ENCODE measurements at regions not wholly inside any gene's neighbourhood (a gene's known extent, or its start where the extent isn't known, plus 50 kb on each side); places are given as distances from the start of the nearest gene placed in this dataset.
"Not testable (repeated sequence)": the region's sequence is repeated elsewhere in the genome, so short reads cannot be mapped to it uniquely, and the experiment has no call there.

DNA sequence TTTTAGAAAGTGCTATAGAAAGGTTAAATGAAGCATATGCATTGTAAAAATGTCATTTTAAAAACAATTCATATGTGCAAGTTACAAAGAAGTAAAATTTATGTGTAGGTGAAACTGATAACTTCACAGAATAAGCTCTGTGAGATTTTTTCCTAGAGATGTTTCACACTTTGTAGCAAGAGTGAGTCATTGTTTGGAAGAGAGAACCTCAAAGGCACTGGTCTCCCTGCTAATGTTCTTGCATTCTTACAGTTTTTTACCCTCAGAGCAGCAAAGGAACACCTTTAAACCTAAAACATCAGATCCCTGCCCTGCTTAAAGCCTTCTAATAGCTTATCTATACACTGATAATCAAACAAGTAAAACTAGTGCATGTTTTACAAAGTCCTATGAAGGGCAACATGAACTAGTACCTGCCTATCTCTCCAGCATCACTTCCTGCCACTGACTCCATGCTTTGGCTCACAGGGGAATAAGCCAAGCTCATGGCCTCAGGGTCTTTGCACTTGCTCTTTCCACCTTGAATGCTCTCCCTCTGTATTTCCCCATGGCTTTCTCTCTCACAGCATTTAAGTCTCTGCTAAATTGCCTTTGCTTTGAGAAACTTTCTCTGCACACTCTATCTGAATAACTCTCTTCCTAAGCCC, 997.0 kb downstream of the GATA3 start:
- no peak overlapping the region for H3K9ac ChIP-seq

DNA sequence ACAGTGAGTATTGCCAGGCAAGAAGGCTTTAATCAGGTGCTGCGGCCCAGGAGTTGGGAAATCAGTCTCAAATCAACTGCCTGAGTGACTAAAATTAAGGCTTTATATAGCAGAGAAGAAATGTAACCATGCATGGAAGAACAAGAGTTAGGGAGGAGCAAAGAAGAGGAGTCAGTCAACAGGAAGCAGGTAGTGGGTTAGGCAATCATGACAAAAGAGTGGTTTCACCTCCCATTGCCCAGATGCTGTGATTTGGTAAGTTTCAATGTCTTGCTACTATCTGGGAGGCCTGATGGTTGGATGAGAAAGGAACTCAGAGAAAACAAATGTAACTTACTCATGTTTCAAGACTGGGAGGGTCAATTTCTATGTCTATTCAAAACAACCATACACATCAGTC, 998.3 kb downstream of the GATA3 start:
- Histone ChIP-seq H3K27me3 (no peaks in the 10 kb centered on the region), H3K9me3 (peaks cover 15% of the 10 kb centered on the region), H3K36me3 (no peaks in the 10 kb centered on the region), H3K4me1 (0 out of 2 replicates have a peak, but pooled peaks cover 4% of the 10 kb centered on the region), H3K4me2 (peak overlapping the region; percentile 13; the same call in 1 of the 2 replicates), H3K27ac (no peak overlapping the region), H3K4me3 (no peak overlapping the region), H3K9ac (no peak overlapping the region), H4K20me1 (no peaks in the 10 kb centered on the region)
- TF ChIP-seq Cebpa-rat (IDR thresholded peaks at IDR 0.05): no peak

More for the DNA sequence above, 997.0 kb downstream of the GATA3 start:
- H3K4me3 ChIP-seq: no peak overlapping the region
- H3K4me1 ChIP-seq: 0 out of 2 replicates have a peak, but pooled peaks cover 4% of the 10 kb centered on the region
- no peak overlapping the region for H3K27ac ChIP-seq
- H3K9me3 ChIP-seq: peaks cover 6% of the 10 kb centered on the region
- TF ChIP-seq Cebpa-rat (IDR thresholded peaks at IDR 0.05): no peak
- no peak overlapping the region for H3K4me2 ChIP-seq
- no peaks in the 10 kb centered on the region for H3K36me3 ChIP-seq
- H4K20me1 ChIP-seq: no peaks in the 10 kb centered on the region
- H3K27me3 ChIP-seq: no peaks in the 10 kb centered on the region

DNA sequence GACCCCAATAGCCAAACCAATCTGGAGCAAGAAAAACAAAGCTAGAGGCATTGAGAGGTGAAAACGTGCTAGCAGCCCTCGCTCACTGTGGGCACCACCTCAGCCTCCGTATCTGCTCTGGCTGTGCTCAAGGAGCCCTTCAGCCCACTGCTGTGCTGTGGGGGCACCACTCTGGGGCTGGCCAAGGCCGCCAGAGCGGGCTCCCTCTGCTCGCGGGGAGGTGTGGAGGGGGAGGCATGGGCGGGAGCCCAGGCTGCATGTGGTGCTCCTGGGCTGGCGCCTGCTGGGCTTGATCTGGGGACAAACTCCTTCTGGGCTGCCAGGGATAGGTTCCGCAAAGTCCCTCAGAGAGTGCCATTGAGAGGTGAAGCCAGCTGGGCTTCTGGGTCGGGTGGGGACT, 1002.0 kb downstream of the GATA3 start:
- H3K27ac ChIP-seq: no peak overlapping the region

DNA sequence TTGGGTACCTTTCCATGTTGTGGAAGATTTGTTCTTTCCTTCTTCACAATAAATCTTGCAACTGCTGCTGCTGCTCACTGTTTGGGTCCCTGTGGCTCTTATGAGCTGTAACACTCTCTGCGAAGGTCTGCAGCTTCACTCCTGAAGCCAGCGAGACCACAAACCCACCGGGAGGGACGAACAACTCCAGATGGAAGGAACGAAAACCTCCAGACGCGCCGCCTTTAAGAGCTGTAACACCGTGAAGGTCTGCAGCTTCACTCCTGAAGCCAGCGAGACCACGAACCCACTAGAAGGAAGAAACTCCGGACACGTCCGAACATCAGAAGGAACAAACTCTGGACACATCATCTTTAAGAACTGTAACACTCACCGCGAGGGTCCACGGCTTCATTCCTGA, 1002.8 kb downstream of the GATA3 start:
- H3K9me3 ChIP-seq: peaks cover 10% of the 10 kb centered on the region
- not testable (repeated sequence) for H3K9ac ChIP-seq, H3K27ac ChIP-seq, H3K36me3 ChIP-seq, H3K27me3 ChIP-seq, H3K4me2 ChIP-seq, H3K4me3 ChIP-seq, H3K4me1 ChIP-seq, H4K20me1 ChIP-seq

More for the DNA sequence above, 1002.0 kb downstream of the GATA3 start:
- no peaks in the 10 kb centered on the region for H3K27me3 ChIP-seq
- no peak overlapping the region for H3K9ac ChIP-seq
- 0 out of 2 replicates have a peak, but pooled peaks cover 4% of the 10 kb centered on the region for H3K4me1 ChIP-seq
- H3K4me3 ChIP-seq: no peak overlapping the region
- TF ChIP-seq Cebpa-rat (IDR thresholded peaks at IDR 0.05): no peak
- peaks cover 10% of the 10 kb centered on the region for H3K9me3 ChIP-seq
- H3K4me2 ChIP-seq: no peak overlapping the region
- no peaks in the 10 kb centered on the region for H3K36me3 ChIP-seq
- no peaks in the 10 kb centered on the region for H4K20me1 ChIP-seq

DNA sequence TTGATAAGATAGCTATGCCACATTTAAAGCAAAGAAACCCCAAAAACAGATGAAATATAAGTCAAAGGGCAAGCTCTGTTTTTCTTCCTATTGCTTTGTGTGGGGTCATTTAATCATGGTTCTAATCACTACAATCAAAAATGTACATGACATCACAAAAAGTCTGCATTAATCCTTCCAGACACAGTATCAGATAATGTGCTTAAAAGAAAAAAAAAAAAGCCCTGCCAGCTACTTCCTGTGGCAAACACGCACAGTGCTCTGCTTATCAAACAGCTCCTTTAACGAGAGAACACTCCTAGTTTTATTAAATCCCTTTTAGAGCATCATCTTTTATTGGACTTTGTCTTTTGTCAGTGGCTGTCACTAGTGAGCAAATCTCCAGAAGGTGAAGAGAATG, 1005.8 kb downstream of the GATA3 start:
- no peak overlapping the region for H3K4me3 ChIP-seq
- TF ChIP-seq Cebpa-rat (IDR thresholded peaks at IDR 0.05): no peak
- H3K27me3 ChIP-seq: no peaks in the 10 kb centered on the region
- H3K27ac ChIP-seq: no peak overlapping the region
- no peaks in the 10 kb centered on the region for H3K36me3 ChIP-seq
- peaks cover 10% of the 10 kb centered on the region for H3K9me3 ChIP-seq
- H3K4me2 ChIP-seq: no peak overlapping the region
- no peaks in the 10 kb centered on the region for H3K4me1 ChIP-seq
- H4K20me1 ChIP-seq: no peaks in the 10 kb centered on the region
- no peak overlapping the region for H3K9ac ChIP-seq

DNA sequence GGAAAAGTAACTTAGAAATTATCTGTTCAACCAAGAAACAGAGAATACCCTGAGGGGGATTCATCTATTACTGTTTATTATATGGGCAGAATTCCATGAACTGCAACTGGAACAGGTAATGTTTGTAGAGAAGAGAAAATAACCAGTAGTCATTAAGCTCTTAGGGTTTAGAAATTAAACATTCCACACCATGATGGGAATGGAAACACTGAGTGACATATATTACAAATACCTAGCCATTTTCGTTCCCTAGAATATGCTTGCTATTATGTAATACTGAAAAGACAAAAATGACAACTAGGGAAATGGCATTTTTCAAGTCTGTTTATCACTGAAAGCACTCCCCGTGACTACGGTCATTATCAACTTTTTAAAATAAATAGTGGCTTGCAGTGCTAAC, 1007.4 kb downstream of the GATA3 start:
- no peak for TF ChIP-seq Cebpa-rat (IDR thresholded peaks at IDR 0.05)
- H3K27ac ChIP-seq: no peak overlapping the region
- H3K36me3 ChIP-seq: no peaks in the 10 kb centered on the region
- no peak overlapping the region for H3K4me2 ChIP-seq
- no peak overlapping the region for H3K9ac ChIP-seq
- H3K27me3 ChIP-seq: no peaks in the 10 kb centered on the region
- peaks cover 5% of the 10 kb centered on the region; the same call in 1 of the 2 replicates for H3K9me3 ChIP-seq
- no peaks in the 10 kb centered on the region for H3K4me1 ChIP-seq
- no peak overlapping the region for H3K4me3 ChIP-seq
- H4K20me1 ChIP-seq: no peaks in the 10 kb centered on the region

DNA sequence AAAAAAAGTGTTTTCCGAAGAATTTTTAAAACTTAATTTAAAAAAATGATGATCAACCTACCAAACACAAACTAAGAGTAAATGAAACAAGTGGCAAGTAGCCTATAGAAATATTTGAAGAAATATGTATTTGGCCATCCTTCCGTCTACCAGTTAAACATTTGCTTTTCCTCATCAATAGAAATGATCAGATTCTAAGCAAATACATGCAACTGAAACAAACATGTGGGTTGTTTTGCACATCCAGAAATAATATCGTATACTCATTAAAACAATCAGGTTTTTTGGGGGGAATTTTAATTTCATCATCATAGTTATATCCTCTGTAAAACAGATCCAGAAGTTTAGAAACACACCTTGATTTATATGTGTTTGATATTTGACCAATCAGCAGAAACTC, 1011.7 kb downstream of the GATA3 start:
- Histone ChIP-seq H3K4me3 (no peak overlapping the region), H3K9me3 (no peaks in the 10 kb centered on the region), H3K27ac (no peak overlapping the region), H3K27me3 (no peaks in the 10 kb centered on the region), H4K20me1 (no peaks in the 10 kb centered on the region), H3K4me2 (no peak overlapping the region), H3K36me3 (no peaks in the 10 kb centered on the region), H3K4me1 (no peaks in the 10 kb centered on the region), H3K9ac (no peak overlapping the region)
- no peak for TF ChIP-seq Cebpa-rat (IDR thresholded peaks at IDR 0.05)

DNA sequence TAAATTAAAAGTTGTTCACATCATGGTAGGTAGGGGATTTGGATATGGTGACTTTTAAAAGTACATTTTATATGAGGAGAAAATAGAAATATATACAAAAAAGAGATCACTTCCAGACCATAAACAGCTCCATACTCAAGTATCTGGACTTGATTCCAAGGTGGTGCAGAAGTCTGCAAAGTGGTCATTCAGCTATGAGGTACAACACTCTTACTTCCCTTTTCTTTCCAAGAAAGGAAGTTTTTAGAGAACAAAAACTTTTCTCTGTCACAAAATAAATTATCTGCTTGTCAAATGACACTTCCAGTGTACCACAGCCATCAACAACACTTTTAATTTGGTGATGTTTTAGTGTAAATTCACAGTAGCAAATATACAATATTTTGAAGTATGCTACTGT, 1013.5 kb downstream of the GATA3 start:
- Histone ChIP-seq H4K20me1 (no peaks in the 10 kb centered on the region), H3K4me3 (no peak overlapping the region), H3K9ac (no peak overlapping the region), H3K27me3 (no peaks in the 10 kb centered on the region), H3K36me3 (no peaks in the 10 kb centered on the region), H3K27ac (no peak overlapping the region), H3K9me3 (no peaks in the 10 kb centered on the region), H3K4me1 (no peaks in the 10 kb centered on the region), H3K4me2 (no peak overlapping the region)
- TF ChIP-seq Cebpa-rat (IDR thresholded peaks at IDR 0.05): no peak

DNA sequence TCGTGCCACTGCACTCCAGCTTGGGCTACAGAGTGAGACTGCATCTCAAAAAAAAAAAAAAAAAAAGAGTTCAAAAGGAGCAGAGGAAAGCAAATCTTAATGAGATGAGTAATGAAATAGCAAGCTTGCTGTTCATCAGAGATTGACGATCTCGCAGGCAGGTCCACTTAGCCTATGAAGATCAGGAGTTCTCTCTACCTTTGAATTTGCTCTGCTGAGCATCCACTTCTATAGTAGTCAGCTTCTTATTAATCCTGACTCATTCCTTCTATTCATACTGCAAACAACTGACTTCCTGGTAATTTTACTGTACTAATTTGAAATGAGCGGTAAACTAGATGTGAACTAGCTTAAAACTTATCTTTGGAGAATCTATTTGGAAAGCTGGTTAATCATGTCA, 1014.6 kb downstream of the GATA3 start:
- Histone ChIP-seq H3K36me3 (no peaks in the 10 kb centered on the region), H3K27me3 (no peaks in the 10 kb centered on the region), H3K4me2 (no peak overlapping the region), H3K9ac (no peak overlapping the region), H3K27ac (no peak overlapping the region), H4K20me1 (no peaks in the 10 kb centered on the region), H3K9me3 (no peaks in the 10 kb centered on the region), H3K4me1 (no peaks in the 10 kb centered on the region), H3K4me3 (no peak overlapping the region)
- no peak for TF ChIP-seq Cebpa-rat (IDR thresholded peaks at IDR 0.05)

DNA sequence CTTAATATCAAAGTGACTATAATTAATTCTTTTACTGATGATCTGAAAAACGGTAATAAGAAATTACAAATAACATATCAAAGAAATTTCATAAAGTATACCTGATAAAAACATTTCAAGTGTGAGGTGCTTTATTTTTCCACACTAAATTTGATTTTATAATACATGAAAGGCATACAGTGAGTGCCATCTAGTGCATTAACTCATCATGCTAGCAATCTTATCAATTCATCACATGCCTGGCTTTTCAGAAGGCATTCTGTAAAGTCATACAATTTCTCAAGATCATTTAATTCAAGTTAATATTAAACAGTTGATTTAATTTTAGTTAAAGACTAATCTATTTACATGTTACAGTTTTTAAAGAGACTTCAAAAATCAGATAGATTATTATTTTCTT, 1020.9 kb downstream of the GATA3 start:
- Histone ChIP-seq H3K9ac (no peak overlapping the region), H3K36me3 (no peaks in the 10 kb centered on the region), H3K4me1 (no peaks in the 10 kb centered on the region), H3K27me3 (no peaks in the 10 kb centered on the region), H3K9me3 (no peaks in the 10 kb centered on the region), H4K20me1 (no peaks in the 10 kb centered on the region), H3K4me2 (no peak overlapping the region), H3K4me3 (no peak overlapping the region), H3K27ac (no peak overlapping the region)
- no peak for TF ChIP-seq Cebpa-rat (IDR thresholded peaks at IDR 0.05)

DNA sequence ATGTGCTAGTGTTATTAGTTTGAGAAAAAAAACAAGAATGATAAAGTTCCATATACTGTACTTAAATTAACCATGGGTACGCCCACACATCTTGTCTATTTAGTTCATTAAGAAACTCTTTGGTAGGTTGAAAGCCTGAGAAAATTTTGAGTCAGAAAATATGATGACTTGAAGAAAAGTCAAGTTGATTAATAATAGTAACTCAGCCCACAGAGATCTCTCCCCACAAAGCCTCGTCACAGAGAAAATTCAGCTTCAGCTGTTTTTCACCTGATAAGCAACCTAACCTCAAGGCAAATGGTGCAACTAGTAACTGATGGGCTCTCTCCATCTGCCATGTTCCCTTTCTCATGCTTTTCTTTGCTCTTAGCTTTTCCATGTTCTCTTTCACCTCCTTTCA, 1021.6 kb downstream of the GATA3 start:
- Histone ChIP-seq H3K27ac (no peak overlapping the region), H3K9ac (no peak overlapping the region), H3K4me1 (no peaks in the 10 kb centered on the region), H3K4me3 (no peak overlapping the region), H3K36me3 (no peaks in the 10 kb centered on the region), H3K9me3 (no peaks in the 10 kb centered on the region), H3K4me2 (no peak overlapping the region), H3K27me3 (no peaks in the 10 kb centered on the region), H4K20me1 (no peaks in the 10 kb centered on the region)
- TF ChIP-seq Cebpa-rat (IDR thresholded peaks at IDR 0.05): no peak

All from BLaER1 (cell line).